GM21737 (cell line): ENCODE measurements at regions not wholly inside any gene's neighbourhood (a gene's known extent, or its start where the extent isn't known, plus 50 kb on each side); places are given as distances from the start of the nearest gene placed in this dataset.
"Not testable (repeated sequence)": the region's sequence is repeated elsewhere in the genome, so short reads cannot be mapped to it uniquely, and the experiment has no call there.

Experiments
- ATAC-seq: cut with Tn5 transposase; IDR thresholded peaks from one replicate; pipeline ENCODE4 v1.9.1; 2021; ENCODE audit warnings: mild to moderate bottlenecking, moderate library complexity; ENCODE audit not compliant: unreplicated experiment

DNA sequence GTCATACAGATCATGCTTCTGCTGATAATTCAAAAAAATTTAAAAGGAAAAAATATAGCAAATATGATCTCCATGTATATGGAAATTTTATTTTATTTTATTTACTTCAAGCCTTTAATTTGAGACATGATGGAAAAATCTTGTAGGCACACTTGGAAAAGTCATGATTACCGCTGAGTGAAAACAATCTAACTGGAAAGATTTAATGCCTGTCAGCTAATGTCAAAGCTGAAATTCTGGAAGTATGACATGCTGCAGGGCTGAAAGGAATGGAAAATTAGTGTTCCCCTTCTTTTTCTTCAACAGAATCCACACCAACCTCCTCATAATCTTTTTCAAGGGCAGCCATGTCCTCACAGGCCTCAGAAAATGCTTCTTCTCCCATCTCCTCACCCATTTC lies 58.2 kb downstream of the RPRM start:
- no peak for ATAC-seq

GRCh38 chr2:153417077-153417476 lies 61.5 kb downstream of the RPRM start:
- no peak for ATAC-seq

- ATAC-seq: no peak
Observed at GRCh38 chr2:153416071-153416470, 62.5 kb downstream of the RPRM start.

- ATAC-seq: no peak
Observed at GRCh38 chr2:153408710-153409385, 69.7 kb downstream of the RPRM start.

GRCh38 chr2:153405196-153405595 lies 73.4 kb downstream of the RPRM start:
- ATAC-seq: no peak

GRCh38 chr2:153404792-153405191 lies 73.8 kb downstream of the RPRM start:
- ATAC-seq: no peak

- ATAC-seq: no peak
Observed at GRCh38 chr2:153403940-153404339, 74.6 kb downstream of the RPRM start.

GRCh38 chr2:153403352-153403751 lies 75.2 kb downstream of the RPRM start:
- not testable (repeated sequence) for ATAC-seq

- ATAC-seq: no peak
Observed at GRCh38 chr2:153394686-153395085, 83.9 kb downstream of the RPRM start.

DNA sequence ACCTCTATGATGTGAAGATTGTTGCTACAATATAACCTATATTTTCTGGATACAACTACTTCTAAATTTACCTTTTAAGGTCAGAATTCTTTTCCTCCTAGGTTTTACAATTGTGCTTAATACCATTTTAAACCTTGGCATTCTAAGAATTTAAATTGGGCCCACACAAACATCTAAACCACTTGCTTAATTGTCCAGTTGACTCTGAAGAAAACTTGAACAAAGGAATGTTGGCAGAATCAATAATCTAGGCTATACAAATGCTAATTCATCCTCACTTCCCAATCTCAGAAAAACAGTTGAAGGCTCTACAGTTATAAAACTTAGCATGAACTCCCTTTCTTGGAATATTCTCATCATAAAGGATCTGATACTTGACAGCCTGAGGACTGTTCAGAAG lies 84.3 kb downstream of the RPRM start:
- no peak for ATAC-seq

DNA sequence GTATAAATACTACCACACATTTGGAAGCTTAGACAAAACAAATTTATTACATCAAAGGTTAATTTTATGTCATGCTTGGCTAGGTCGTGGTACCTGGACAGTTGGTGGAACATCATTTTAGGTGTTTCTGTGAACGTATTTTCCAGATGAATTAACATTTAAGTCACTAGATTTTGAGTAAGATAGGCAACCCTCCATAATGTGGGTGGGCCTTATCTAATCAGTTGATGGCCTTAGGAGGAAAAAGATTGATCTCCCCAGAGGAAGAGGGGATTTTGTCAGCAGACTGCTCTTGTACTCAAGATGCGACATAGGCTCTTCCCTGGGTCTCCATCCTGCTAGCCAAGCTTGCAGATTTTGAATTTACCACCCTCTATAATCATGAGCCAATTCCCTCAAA lies 85.0 kb downstream of the RPRM start:
- no peak for ATAC-seq

DNA sequence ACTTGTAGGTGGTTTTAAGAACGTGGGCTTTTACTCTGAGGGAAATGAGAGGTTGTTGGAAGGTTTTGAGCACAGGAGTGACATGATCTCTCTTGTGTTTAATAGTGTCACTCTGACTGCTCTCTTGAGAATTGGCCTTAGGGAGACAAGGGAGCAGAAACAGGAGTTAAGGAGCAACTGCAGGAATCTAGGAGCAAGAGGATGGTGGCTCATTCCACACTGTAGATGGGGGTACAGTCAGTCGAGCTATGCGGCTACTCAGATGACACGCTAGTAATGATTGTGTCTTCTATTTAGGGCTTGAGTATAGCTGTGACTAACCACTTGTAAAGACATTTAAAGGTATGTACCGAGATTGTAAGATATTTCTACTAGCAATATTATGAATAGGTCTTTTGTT lies 87.4 kb downstream of the RPRM start:
- ATAC-seq: no peak

- ATAC-seq: no peak
Observed at GRCh38 chr2:153388246-153388645, 90.3 kb downstream of the RPRM start.

GRCh38 chr2:153387203-153387602 lies 91.4 kb downstream of the RPRM start:
- ATAC-seq: no peak

DNA sequence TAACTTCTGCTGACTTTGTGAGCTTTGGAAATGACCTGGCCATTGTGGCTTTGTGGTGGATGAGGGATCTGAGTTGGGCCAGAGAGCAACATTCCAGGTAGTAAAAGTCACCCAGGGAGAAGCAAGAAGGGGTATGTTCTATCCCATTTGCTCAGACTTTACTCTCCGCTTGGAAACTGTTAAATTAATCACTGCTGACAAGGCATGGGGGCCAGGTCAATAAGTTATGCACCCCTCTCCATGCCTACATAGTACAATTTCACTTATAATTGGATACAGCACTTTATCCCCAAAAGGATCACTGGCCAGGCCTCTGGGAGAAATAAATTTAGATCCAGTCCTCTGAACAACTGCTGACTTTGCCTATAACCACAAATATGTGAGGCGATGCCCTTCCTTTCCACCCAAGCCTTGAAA lies 92.1 kb downstream of the RPRM start:
- ATAC-seq: no peak

- no peak for ATAC-seq
Observed at GRCh38 chr2:153373510-153374279, 104.9 kb downstream of the RPRM start.

DNA sequence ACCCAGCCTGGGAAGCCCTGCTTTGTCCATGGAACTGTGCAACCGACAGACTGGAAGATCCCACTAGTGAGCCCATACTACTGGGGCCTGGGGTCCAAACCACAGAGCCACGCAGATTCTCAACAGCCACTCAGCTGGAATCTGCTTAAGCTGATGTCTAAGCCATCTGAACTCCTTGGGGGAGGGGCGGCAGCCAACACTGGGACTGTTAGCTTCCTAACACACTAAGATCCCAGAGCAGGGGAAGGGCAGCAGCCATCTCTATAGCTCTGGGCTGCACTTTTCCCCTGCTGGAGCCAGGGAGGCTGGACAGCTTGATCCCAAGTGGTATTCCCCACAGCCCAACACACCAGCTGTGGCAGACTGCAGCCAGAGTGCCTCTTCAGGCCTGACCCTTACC lies 118.3 kb downstream of the RPRM start:
- ATAC-seq: no peak

DNA sequence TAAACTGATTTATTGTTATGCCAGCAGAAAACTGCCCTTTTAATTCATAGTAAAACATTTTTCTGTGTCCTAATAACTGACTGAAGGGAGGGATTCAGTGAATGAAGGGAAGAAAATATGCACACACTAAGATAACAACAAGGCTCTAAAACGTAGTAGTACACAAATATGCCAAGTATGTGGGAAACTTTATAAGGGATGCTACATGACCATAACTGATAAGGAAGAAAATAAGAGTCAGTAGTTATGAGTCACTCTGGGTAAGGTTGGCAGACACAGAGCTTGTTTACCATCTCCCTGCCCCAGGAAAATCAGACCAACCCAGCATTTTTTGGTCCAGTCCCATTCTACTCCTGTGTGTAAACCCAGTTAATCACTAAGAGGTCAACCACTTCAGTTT lies 124.2 kb downstream of the RPRM start:
- ATAC-seq: no peak

DNA sequence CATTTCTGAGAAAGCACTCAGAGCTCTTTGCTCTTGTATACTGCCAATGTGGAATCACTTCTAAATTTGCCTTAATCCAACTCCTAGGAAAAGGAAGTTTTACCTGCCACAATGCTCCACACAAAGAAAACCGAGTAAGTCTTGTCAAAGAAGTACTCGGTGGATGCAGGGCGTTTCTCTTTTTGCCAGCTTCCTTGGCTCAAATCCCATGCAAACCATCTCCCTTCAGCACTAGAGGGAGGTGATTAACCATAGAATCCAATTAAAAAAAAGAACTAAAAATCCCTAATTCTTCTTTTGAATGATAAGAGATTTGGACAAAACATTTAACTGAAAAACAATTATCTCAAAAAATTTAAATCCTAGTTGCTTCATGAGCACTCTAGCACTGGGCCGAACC lies 129.0 kb downstream of the RPRM start:
- no peak for ATAC-seq

DNA sequence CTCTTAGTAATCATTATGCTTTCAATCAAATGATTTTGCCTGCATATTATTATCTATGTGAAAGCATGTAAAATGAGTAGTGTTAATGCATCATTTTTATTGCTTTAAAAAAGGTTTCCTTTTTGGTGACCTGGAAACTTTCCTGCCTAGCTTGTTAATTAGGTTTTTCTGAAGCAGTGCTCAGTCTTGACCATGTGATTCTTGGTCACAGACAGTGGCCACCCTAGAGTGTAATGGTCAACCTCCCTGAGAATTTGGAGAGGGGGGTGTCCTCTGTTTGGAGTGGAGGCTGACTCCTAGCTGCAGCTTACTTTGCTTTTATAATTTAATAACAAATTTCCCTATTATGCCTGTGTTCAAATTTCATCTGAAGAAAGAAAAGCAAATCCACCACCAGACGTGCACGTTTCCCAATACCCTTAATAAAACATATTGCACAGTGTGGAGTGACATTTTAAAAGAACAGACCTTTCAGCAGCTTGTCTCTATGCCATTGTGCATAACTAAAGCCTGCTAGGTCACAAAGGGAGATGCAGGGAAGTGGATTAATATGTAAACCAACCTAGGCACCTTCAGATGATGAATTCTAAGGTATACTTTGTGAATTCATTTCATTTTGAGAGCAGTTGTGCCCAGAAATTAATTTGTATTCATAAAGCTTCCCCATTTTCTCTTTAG lies 130.6 kb downstream of the RPRM start:
- no peak for ATAC-seq

DNA sequence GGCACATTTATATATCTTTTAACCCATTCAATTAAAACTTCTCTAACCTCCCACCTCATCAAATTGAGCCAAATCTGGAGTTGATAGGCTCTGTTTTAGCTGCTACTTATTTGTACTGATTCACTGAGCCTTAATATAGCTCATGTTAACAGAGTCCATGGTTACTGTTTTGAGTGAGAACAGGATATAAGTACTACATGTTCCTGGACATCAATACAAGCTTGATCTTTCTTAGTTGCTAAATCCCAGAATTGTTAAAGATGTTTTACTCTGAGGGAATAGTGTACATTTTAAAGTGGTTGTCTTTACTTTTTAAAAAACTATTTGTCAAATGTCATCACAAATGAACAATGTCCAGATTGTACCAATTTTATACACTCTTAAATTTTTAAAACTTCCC lies 157.7 kb downstream of the RPRM start:
- no peak for ATAC-seq

- no peak for ATAC-seq
Observed at GRCh38 chr2:153311432-153311831, 167.1 kb downstream of the RPRM start.
